Activated CD4-positive, alpha-beta T cell treated with anti-CD3 and anti-CD28 coated beads, Interleukin-2, amount 50 U/mL, for 4 hours (primary cell): ENCODE measurements at regions not wholly inside any gene's neighbourhood (a gene's known extent, or its start where the extent isn't known, plus 50 kb on each side); places are given as distances from the start of the nearest gene placed in this dataset.
"Not testable (repeated sequence)": the region's sequence is repeated elsewhere in the genome, so short reads cannot be mapped to it uniquely, and the experiment has no call there.

Source experiments
- DNase-seq, 2 experiments: peaks; one replicate each; pipeline ENCODE4 v3.0.0-alpha.2; 2020

DNA sequence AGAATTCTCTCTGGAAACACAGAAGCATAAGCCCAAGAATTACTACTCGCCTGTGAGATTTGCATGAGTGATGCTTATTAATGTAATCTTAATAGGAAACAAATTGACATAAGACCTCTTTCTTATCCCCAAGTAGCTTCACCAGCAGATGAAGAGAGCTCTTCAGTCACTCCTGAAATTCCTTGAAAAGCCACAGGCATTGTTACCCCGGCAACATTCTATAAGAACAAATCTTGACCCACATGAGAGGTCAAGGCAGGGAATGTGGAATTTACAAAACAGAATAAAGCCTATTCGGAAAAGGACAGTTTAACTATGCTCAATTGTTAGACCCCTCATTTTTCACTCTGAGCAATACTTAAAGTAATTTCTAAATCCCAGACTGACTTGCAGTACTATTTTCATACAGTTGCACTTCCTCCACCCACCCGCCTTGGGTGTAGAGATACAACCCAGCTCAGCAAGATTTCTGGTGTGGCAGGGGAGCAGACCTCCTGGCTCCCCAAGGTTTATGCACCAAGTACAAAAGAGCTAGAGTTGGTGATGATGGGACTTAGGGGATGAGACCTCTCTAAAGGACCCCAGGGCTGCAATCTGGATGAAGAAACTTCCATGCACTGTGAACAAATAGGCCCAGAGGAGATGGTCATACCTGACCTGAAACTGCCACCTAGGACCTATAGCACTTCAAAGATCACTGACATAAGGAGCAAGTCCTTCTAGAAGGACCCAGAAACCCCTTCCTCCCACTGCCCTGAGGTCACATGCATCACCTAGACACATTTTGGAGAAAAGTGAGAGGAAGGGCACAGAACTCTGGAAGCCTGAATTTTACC is 242.1 kb downstream of the ZNF608 start:
- no peak for DNase-seq

DNA sequence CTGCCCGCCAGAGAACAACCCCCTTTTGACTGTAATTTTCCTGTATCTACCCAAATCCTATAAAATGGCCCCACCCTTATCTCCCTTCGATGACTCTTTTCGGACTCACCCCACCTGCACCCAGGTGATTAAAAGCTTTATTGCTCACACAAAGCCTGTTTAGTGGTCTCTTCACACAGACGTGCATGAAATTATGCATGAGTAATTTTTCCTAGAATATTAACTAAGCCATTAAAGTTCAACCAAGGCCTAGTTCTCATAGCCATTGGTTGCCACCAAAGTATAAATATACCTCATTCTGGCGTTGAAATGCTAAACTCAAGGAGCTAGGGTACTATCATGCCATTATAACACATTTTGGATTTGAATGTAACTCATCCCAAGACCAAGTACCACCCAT is 243.9 kb downstream of the ZNF608 start:
- no peak for DNase-seq

DNA sequence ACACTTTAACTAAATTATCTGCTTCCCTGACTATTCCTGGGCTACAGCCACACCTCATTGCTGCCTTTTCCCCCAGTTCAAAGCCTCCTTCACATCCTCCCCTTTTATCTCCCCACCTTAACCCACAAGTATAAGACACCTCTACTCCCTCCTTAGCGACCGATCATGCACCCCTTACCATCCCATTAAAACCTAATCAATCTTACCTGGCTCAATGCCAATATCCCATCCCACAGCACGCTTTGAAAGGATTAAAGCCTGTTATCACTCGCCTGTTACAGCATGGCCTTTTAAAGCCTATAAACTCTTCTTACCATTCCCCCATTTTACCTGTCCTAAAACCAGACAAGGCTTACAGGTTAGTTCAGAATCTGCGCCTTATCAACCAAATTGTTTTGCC is 246.6 kb downstream of the ZNF608 start:
- not testable (repeated sequence) for DNase-seq

DNA sequence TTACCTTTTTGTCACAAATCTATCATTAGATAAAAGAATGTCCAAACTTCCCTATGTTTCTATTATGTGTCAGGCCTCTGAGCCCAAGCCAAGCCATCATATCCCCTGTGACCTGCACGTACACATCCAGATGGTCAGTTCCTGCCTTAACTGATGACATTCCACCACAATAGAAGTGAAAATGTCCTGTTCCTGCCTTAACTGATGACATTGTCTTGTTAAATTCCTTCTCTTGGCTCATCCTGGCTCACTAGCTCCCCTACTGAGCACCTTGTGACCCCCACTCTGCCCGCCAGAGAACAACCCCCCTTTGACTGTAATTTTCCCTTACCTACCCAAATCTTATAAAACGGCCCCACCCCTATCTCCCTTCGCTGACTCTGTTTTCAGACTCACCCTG is 249.5 kb downstream of the ZNF608 start:
- not testable (repeated sequence) for DNase-seq

DNA sequence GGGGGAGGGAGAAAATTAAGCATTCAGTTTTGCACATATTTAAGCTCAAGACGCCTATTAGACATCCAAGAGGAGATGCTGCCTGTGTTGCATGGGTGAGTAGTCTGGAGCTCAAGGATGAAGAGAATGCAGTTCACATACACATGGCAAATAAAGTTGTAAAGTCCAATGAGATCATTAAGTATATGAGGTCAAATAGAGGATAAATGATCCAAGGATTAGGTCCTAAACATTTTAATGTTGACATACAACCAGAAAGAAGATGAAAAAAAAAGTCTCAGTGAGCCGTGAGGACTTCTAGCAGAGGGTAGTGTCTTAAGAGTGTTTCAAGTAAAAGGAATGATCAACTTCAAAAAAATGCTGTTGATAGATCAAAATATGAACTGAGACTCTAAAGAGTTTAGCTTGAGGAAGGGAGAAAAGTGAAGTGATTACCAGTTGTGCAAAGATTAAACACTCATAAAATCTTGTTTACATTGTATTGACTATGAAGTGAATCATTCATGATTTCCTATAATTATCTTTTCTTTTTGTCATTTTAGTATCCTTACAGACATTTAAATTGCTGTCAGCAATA is 251.8 kb downstream of the ZNF608 start:
- DNase-seq: no peak

DNA sequence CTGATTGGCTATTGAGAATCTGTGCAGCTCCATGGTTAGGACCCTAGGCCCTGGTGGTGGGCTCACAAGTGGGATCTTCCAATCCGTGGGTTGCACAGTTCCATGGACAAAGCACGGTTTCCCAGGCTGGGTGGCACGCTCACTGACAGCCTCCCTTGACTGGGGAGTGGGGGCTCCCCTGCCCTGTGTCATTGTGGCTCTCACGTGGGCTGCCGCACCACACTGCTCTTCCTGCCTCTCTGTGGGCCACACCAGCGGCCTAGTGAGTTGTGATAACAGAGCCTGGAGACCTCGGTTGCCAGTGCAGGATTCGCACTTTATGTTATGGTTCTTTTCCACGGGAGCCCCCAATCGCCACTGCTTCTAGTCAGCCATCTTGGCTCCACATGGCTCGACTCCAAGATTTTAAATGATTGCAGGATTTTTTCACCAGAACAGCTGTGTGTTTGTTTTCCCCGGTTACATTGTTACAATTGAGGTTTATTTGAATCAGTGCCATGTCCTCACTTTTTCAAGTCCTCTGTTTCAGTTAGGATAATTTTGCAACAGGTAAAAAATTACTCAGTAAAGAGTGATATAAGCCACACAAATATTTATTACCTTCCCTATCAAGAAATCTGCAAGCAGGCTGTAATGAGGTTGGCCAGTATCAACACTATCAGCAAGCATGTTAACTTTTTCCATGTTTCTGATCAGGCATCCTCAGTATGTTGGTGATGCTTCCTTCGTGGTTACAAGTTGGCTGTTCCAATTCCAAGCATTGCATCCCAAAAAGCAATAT is 253.8 kb downstream of the ZNF608 start:
- DNase-seq: no peak

DNA sequence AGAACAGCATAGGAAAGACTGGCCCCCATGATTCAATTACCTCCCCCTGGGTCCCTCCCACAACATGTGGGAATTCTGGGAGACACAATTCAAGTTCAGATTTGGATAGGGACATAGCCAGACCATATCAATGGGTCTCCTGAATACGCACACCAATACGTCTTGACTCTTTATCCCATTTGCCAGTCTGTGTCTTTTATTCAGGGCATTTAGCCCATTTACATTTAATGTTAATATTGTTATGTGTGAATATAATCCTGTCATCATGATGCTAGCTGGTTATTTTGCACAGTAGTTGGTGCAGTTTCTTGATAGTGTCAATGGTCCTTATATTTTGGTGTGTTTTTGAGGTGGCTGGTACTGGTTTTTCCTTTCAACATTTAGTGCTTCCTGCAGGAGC is 256.1 kb downstream of the ZNF608 start:
- DNase-seq: not testable (repeated sequence)

DNA sequence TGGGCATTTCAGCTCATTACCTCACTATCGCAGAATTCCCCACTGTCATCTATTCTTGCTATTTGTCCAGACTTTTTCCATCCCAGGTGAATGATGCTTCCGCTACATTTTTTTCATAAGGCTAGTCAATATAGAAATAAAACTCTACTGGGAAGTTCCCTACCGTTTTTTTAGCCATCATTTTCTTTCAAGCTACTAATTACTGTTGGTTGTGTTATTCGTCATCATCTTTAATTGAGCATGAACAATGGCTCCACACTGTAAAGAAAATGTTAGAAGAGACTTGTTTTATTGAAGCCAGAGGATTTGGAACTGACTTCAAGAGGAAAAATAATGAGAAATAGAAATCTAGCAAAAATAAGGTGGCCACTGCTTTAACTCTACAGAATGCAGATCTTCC is 265.0 kb downstream of the ZNF608 start:
- no peak for DNase-seq

DNA sequence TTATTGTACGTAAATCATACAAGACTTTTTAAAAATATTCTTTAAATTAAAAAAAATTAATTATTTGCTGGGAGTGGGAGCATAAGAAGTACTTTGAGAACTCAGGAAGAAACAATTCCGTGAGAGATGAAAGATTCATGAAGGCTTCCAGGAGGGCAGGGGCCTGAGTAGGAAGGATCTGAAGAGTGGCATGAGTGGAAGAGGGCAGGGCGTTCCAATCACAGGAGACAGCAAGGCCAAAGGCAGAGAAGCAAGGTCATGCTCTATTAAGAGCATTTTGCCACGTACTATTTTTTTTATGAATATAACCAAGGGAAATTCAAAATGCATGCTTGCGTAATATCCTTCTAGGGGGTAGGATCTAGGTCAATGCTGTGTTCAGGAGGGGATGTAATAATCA is 265.5 kb downstream of the ZNF608 start:
- DNase-seq: no peak

DNA sequence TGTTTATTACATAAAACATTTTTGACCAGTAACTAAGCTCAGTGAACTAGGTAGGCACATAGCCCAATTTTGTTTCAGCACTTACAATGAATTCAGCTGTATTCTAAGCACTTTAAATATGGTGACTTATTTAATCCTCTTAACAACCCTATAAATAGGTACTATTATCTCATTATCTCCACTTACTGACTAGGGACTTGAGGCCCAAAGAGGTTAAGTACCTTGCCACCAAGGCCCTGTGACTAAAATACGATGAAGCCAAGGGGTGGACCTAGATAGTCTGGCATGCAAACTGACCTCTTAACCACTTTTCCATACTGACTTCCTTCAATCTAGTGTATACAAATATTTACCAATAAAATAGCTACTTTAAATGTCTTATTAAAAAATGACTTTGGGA is 266.4 kb downstream of the ZNF608 start:
- DNase-seq: no peak

DNA sequence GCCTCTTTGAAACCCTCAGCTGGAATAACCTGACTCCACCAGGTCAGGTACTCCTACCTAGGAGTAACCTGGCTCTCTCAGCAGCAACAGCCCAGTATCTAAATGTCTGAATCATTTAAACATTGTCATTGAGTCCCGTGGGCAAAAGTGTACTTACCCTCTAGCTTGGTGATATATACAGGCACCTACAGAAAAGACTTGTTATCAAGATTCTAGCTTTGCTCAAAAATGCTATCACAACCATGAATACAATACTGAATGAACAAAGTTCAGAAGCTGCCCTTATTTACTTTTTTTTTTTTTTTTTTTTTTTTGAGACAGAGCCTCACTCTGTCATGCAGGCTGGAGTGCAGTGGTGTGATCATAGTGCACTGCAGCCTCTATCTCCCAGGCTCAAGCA is 268.2 kb downstream of the ZNF608 start:
- DNase-seq: no peak

DNA sequence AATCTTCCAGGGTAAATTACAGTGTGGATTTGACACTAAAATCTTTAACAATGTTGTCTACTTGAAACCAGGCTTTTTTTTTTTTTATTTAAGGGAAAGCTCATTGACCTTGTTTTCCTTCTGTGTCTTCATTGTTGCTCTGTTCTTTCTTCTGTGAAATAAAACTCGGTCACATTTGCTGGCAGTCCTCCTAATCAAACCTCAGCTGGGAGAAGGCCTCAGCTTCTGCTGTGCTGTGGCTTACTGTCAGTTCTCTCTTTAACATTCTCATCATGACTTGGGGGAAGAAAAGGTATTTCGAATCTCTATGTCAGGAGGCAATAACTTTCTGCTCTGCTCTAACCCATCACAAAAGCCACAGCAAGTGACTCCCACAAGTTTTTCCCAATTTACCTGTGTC is 268.9 kb downstream of the ZNF608 start:
- DNase-seq: no peak

DNA sequence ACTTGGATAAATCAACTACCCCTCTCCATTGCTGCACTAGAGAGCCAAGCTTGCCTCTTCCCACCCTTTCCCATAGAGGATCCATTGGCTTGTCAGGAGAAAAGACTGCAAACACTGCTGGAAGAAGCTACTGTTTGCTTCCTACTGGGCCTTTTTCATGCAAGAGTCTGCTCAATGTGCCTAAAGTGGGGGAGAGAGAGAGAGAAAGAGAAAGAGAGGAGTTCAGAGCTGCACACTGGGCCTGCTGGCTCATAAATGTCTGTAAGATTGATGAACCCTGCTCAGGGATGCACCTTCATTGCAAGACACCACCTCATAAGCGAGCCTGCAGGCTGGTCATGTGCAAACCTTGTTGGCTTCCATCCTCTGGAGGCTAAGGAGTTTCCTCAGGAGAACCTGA is 269.4 kb downstream of the ZNF608 start:
- DNase-seq: no peak

DNA sequence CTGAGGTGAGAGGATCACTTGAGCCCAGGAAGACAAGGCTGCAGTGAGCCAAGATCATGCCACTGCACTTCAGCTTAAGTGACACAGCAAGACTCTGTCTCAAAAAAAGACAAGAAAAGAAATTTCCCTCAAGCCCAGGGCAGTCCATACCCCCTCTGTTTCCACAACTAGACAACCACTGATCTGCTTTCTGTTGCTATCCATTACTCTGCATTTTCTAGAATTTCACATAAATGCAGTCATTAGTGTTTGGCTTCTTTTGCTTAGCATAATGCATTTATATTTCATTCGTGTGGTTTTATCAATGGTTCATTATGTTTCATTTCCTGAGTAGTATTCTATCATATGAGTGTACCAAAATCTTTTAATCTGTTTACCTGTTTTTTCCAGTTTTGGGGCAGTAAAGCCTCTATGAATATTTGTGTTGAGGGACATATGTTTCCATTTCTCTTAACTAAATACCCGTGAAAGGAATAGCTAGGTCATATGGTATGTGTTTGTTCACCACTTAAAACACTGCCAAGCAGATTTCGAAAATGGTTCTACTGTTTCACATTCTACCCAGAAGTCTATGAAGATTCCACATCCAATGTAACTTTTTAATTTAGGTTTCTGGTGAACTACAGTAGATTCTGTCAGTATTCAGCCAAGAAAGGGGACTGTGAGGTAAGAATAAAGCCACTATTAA is 271.8 kb downstream of the ZNF608 start:
- DNase-seq: no peak

DNA sequence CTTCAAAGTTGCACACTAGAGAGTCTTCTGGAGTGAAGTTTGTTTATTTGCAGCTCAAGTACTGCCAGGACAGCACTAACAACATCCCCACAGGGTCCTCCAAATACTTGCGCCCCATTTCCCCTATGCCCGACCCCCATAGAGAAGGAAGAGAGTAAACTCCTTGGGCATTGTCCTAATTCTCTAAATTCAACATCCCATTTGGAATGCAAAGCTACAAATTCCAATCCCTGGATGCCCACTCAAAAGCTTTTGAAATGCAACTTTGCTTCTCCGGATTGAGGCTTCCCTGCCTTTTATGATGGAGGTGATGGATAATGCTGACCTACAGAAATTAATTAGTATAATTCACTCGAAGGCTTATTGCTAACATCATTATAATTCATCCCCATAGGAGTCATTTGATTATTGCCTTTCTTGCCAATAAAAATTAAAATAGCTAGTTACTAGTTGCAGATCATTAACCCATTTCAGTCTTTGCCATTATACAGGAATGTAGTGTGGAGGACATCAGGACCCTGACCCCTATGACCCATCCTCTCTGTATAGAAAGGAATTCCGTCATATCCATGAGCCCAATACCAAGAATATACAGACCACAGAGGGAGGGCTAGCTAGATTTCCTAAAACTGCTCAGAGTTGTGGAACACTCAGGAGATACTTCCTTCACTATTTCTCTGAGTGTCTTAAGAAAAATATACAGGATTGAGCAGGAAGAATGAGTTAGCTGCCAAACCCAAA is 277.6 kb downstream of the ZNF608 start:
- no peak for DNase-seq

DNA sequence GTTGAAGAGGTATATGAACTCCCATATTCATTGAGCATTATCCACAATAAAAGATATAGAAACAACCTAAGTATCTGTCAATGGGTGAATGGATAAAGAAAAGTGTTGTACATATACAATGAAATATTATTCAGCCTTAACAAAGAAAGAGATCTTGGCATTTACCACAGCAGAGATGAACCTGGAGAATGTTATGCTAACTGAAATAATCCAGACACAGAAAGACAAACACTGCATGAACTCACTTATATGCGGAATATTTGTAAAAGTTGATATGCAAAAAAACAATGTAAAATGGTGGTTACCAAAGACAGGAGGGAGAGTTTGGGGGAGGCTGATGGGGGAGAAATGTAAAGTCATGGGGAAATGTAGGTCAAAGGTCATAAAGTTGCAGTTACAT is 278.7 kb downstream of the ZNF608 start:
- DNase-seq: no peak

DNA sequence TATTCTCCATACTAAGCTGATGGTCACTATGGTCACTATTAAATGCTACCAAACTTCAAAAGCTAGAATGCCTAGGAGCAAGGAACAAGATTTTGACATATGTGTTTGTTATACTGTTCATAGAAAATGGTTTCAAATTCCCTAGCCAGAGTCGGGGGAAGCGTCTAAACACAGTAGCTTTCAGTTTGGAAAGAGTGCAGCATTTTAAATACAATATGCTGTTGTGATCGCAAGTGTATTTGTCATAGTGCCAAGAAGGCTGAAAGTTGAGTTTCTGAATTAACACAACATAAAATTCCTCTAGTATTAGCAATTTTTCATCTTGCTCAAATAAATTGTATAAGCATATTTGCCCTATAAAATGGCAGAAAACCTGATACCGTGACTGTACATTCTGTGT is 280.4 kb downstream of the ZNF608 start:
- no peak for DNase-seq

DNA sequence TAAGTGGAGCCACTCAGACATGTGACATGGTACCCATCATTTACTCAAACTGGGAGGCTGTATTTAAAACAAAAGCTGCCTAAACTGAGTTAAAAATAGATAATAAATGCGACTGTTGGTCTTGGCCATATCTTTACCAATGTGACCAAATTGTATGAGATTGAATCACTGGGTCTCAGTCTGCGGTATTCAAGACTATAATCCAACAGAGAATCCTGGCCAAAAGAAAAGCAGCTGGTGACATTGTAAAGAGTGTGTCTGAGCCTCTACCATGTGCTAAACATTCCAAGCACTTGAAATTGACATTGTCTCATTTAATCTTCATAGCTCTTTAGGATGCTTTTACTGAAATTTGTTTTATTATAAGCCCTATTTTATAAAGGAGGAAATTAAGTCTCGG is 282.6 kb downstream of the ZNF608 start:
- DNase-seq: no peak

DNA sequence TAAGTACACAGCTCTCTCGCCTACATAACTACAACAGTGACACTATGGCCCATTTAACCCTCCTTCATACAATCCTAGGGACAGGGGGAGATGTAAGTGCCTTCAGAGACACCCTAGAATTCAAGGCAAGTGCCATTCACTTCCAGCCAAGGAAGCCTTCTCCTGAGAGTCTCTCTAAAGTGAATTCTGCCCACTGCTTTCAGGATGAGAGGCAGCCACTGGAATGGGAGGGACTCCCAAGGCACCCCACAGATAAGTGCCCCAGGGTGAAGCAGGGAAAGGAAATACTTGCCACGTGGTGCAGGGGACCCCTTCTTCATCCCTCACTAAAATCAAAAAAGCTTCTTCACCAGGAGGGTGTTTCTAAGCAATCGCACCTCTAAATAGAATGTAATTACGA is 283.7 kb downstream of the ZNF608 start:
- DNase-seq: no peak

DNA sequence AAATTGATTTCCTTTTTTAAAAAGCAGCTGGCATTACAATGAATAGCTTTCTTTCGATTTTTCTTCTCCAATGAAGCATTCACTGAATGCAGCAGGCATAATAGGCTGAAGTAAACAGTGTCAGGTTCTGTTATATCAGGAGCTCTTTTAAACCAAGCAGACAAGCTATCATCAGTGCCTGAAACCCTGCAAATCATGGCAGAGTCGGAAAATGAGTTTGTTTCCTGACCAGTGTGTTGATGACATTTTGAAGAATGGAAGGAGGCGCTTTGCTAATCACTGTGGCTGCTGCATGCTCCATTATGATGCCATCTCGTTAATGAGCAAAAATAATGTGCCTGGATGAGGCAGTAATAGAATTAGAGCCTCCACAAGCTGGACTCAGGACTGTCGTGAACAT is 284.5 kb downstream of the ZNF608 start:
- DNase-seq: no peak

DNA sequence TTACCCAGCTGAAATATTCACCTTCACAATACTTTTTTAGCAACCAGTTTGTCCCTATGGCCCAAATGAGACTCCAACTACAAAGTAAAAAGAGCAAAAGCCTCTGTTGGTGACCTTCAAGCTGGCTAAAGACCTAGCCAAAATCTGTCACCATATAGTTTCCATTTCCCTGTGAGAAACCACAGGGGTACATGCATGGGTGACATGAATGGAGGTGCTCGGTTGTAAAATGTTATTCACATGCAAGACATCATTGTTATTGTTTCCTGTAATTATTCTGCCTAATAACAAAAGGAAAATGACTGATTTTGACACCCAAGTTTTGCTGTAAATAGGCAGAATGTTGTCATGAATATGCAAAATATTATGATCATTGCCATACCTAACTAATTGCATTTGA is 285.3 kb downstream of the ZNF608 start:
- DNase-seq: no peak

DNA sequence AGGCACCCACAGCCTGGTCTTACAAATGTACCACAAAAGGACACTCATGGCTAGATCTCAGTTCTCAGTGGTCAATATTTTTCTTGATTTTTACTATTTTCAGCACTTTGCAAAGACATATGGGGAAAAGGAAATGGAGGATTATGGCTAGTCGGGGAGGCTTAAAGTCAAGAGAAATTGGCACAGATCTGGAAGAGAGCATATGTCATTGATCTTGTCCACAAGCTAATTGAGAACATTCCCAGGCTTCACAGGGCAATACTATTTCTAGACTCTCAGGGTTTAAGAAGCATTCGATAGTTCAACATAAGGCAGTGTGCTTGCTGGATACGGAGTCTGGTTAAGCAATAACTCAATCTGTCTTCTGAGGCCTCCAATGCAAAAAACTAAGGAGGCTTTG is 285.8 kb downstream of the ZNF608 start:
- no peak for DNase-seq

DNA sequence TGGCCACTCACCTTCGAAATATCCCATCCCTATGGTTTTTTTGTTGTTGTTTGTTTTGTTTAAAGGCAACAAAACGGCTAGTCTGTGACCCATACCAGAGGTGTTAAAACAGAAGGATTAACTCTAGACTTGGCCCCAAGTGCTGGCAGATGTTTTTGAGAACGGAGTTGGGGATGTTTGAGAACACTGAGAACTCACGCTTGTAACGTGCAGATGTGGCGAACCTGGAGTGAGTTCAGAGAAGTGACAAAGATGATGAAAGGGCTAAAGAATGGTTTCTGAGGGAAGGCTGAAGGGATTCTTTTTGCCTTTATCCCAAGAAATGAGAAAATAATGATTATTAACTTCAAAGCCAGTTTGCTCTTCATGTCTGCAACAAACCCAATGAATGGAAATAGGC is 286.5 kb downstream of the ZNF608 start:
- DNase-seq: no peak
